Adrenal gland (tissue), 9 donors: ENCODE measurements at regions not wholly inside any gene's neighbourhood (a gene's known extent, or its start where the extent isn't known, plus 50 kb on each side); places are given as distances from the start of the nearest gene placed in this dataset.

Experiments used
- DNase-seq, 7 donors: peaks; one replicate each; pipeline ENCODE4 v3.0.0-alpha.2; 2019 to 2020
- H3K27ac ChIP-seq, 5 donors: fragments of 200-600 bp; sonication (generic) in 4 of 5; 1 replicate in 3 of 5; 2 replicates in 2 of 5; pipeline versions ENCODE4 v1.5.1 to v1.8.0; 2016 to 2020; ENCODE audit warnings: mild to moderate bottlenecking in 1 of 5
- H3K27me3 ChIP-seq: fragments of 200-600 bp; 2 replicates; pipeline ENCODE4 v1.8.0; 2021
- H3K36me3 ChIP-seq, 2 donors: fragments of 200-600 bp; replicated peaks in 1 of 2; 1 replicate in 1 of 2; 2 replicates in 1 of 2; pipeline versions ENCODE4 v1.5.1 to v1.8.0; 2018 to 2022
- H3K4me1 ChIP-seq, 2 donors: fragments of 200-600 bp; replicated peaks in 1 of 2; 1 replicate in 1 of 2; 2 replicates in 1 of 2; pipeline versions ENCODE4 v1.5.1 to v1.8.0; 2018 to 2021
- H3K4me3 ChIP-seq, 4 donors: fragments of 200-600 bp; sonication (generic) in 3 of 4; one replicate each; pipeline ENCODE4 v1.5.1; 2016 to 2018
- H3K9me3 ChIP-seq, 3 donors: fragments of 200-600 bp; sonication (generic) in 1 of 3; replicated peaks in 1 of 3; 1 replicate in 2 of 3; 2 replicates in 1 of 3; pipeline versions ENCODE4 v1.5.1 to v1.8.0; 2016 to 2021
- POLR2A ChIP-seq, 2 donors: fragments of 450-650 bp; IDR thresholded peaks; one replicate each; pipeline ENCODE4 v1.6.1; 2017; ENCODE audit warnings: antibody characterized with exemption in 2 of 2, mild to moderate bottlenecking in 2 of 2, moderate library complexity in 1 of 2
- WGBS, 4 donors: extraction: QIAGEN DNeasy Blood & Tissue Kit in 2 of 4; methylation state at CpG; one replicate each; pipeline versions ENCODE4 v1.1.5 to v1.1.7; 2013 to 2017; 5-methylcytosine and 5-hydroxymethylcytosine counted together
- intact Hi-C, 2 donors: fragments of 100-400 bp; cut with DNase I; formaldehyde crosslinking; loops; one replicate each; pipeline versions ENCODE4 v1.14.1 to v1.15.0; 2022 to 2023
- TF ChIP-seq, protein P1 (sequence below), 6 experiments: fragments of 450-650 bp in 4 of 6; fragments of 200-600 bp in 2 of 6; sonication (generic) in 1 of 6; IDR thresholded peaks; 1 replicate in 5 of 6; 2 replicates in 1 of 6; pipeline versions ENCODE4 v1.5.1 to v1.8.0; 2016 to 2021; ENCODE audit warnings: antibody characterized with exemption in 6 of 6, mild to moderate bottlenecking in 2 of 6, moderate library complexity in 1 of 6
- donor health status: healthy with polysubstance abuse.
- donor health status: Bipolar disorder and iron deficiency.
- donor health status: DM: yes; HTN: yes; CAD: no.
- donor health status: DM: no; HTN: no; CAD: no.
- donor health status: DM: no; HTN: no; CAD: no.

DNA sequence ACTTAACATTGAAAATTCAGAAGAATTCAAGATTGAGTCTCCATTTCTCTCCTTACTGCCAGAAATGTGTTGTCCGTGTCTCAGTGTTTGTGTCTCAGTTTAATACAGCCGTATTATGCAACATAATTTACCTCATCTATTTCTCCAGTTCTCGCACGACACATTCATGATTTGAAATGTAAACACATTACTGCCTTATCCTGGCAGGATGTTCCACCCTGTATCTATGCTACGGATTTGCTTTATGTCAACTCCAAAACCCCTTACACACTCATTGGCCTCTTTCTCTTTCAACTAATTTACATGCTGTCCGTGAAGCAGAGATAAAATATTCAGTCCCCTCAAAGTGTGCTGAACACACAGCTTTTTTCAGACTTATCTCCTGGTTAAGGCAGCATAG is 653.7 kb upstream of the SEMA3D start:
- Histone ChIP-seq H3K9me3 (no peaks in the 10 kb centered on the region), H3K36me3 (no peaks in the 10 kb centered on the region), H3K27ac (no peak overlapping the region), H3K4me3 (no peak overlapping the region), H3K4me1 (no peaks in the 10 kb centered on the region), H3K27me3 (no peaks in the 10 kb centered on the region)
- 69 to 81% (median 72%) methylated on average over 6 of the region's 6 CpGs for WGBS, 4 donors
- DNase-seq = no peak
- intact Hi-C loops = no loop called here
- TF ChIP-seq, protein P1, sequence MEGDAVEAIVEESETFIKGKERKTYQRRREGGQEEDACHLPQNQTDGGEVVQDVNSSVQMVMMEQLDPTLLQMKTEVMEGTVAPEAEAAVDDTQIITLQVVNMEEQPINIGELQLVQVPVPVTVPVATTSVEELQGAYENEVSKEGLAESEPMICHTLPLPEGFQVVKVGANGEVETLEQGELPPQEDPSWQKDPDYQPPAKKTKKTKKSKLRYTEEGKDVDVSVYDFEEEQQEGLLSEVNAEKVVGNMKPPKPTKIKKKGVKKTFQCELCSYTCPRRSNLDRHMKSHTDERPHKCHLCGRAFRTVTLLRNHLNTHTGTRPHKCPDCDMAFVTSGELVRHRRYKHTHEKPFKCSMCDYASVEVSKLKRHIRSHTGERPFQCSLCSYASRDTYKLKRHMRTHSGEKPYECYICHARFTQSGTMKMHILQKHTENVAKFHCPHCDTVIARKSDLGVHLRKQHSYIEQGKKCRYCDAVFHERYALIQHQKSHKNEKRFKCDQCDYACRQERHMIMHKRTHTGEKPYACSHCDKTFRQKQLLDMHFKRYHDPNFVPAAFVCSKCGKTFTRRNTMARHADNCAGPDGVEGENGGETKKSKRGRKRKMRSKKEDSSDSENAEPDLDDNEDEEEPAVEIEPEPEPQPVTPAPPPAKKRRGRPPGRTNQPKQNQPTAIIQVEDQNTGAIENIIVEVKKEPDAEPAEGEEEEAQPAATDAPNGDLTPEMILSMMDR (IDR thresholded peaks at IDR 0.05) = no peak
- TF ChIP-seq POLR2A (IDR thresholded peaks at IDR 0.05) = no peak

DNA sequence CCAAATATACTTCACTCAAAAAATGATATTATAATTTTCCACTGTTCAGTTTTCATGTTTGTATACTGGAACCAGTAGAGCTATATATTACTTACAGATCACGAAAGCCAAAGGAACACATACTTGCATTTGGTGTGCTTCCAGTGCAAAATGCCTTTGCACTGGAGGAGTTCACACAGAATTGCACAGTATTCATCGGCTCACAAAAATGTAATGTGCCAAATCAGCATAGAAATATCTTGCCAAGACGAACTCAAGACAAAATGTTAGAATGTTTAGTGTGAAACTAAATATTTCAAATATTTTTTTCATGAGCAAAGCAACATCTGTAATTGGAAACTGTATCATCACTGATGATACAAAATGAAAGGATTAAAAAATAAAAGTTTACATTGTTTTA is 646.2 kb upstream of the SEMA3D start:
- Histone ChIP-seq H3K4me1 (no peaks in the 10 kb centered on the region), H3K36me3 (no peaks in the 10 kb centered on the region), H3K27ac (no peak overlapping the region), H3K27me3 (no peaks in the 10 kb centered on the region), H3K9me3 (no peaks in the 10 kb centered on the region), H3K4me3 (no peak overlapping the region)
- no peak for DNase-seq
- TF ChIP-seq, protein P1 (IDR thresholded peaks at IDR 0.05) = no peak
- TF ChIP-seq POLR2A (IDR thresholded peaks at IDR 0.05) = no peak
- intact Hi-C loops = loop anchor here in 1 of 2 donors (5.0 kb wide), 1 partner anchor 791 kb away; no protein-coding TSS in a partner anchor
- 55 to 81% (median 65%) methylated on average over 3 of the region's 3 CpGs for WGBS, 4 donors

DNA sequence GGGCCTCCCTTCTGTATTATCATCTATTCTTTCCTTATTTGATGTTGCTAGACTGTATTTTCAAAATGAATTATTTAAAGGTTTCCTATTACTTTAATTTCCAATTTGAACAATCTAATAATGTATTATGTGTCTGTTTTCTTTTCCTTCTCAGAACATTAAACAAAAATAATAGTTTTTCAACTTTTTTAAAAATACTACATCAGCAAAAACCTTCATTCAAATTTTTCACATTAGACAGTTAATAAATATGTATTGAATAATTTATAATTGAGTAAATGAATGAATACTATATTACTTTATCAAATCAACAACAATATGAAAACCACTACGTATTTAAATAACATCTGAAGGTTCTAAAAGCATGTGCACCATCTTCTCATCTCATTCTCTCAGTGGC is 644.1 kb upstream of the SEMA3D start:
- intact Hi-C loops = loop anchor here in 1 of 2 donors (5.0 kb wide), 1 partner anchor 789 kb away; no protein-coding TSS in a partner anchor

DNA sequence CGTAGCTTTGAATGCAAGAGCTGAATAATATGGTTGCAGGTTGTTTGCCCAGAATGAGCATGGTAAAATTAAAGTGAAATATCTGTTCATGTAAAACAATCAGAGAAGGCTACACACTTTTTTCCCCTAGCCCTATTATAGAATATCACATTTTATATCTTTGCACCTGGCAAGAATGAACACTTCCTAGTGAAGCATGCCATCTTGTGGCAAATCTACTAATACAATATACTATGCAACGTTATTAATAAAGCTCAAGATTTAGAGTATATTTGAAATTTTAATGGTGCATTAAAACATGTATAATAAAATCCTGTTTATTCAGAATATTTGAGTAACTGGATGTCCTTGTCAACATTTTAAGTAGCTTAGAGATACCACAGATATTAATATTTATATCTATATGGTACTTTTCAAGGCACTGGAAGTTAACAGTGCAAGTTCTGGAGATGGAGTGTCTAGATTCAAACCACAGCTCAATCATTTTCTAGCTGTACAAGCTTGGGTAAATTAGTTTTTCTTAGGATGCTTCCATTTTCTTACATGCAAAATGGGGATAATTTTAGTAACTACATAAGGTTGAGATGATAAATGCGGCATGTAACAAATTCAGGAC is 643.1 kb upstream of the SEMA3D start:
- TF ChIP-seq, protein P1 (IDR thresholded peaks at IDR 0.05) = peak in 5 of 6 experiments; percentile 27 to 56 (median 39)
- TF ChIP-seq POLR2A (IDR thresholded peaks at IDR 0.05) = no peak
- WGBS, 4 donors = 61 to 68% (median 63%) methylated on average over 3 of the region's 3 CpGs
- intact Hi-C loops = loop anchor here in 1 of 2 donors (5.0 kb wide), 1 partner anchor 788 kb away; no protein-coding TSS in a partner anchor
- H3K4me1 ChIP-seq = no peaks in the 10 kb centered on the region
- H3K27ac ChIP-seq = no peak overlapping the region
- DNase-seq = no peak
- no peaks in the 10 kb centered on the region for H3K27me3 ChIP-seq
- no peaks in the 10 kb centered on the region for H3K9me3 ChIP-seq
- no peak overlapping the region for H3K4me3 ChIP-seq
- H3K36me3 ChIP-seq = no peaks in the 10 kb centered on the region

More for the DNA sequence above, 644.1 kb upstream of the SEMA3D start:
- Histone ChIP-seq H3K27ac (no peak overlapping the region), H3K9me3 (no peaks in the 10 kb centered on the region), H3K4me1 (no peaks in the 10 kb centered on the region), H3K36me3 (no peaks in the 10 kb centered on the region), H3K4me3 (no peak overlapping the region), H3K27me3 (no peaks in the 10 kb centered on the region)
- TF ChIP-seq, protein P1 (IDR thresholded peaks at IDR 0.05) = no peak
- no peak for TF ChIP-seq POLR2A (IDR thresholded peaks at IDR 0.05)
- 50 to 70% (median 58%) methylated on average over 1 of the region's 1 CpG for WGBS, 4 donors
- no peak for DNase-seq
